GM13977 (cell line): ENCODE measurements at regions not wholly inside any gene's neighbourhood (a gene's known extent, or its start where the extent isn't known, plus 50 kb on each side); places are given as distances from the start of the nearest gene placed in this dataset.

Source experiments
- DNase-seq: peaks from one replicate; pipeline ENCODE4 v3.0.0; 2012; ENCODE audit warnings: low spot score
- in situ Hi-C: fragments of 300-500 bp; cut with MboI; formaldehyde crosslinking; loops from one replicate; pipeline ENCODE4 v1.12.0; 2022; ENCODE audit warnings: low sequenced_read_pairs, low pct_unique_long_range_greater_than_20kb, mixed read lengths, inconsistent platforms; ENCODE audit not compliant: unreplicated experiment
- TF ChIP-seq, protein P1 (sequence below): IDR thresholded peaks from 2 replicates; pipeline ENCODE4 v1.5.1; 2012; ENCODE audit warnings: mild to moderate bottlenecking, control low read depth; ENCODE audit not compliant: insufficient read depth; ENCODE audit errors: extremely low read depth, missing control alignments

DNA sequence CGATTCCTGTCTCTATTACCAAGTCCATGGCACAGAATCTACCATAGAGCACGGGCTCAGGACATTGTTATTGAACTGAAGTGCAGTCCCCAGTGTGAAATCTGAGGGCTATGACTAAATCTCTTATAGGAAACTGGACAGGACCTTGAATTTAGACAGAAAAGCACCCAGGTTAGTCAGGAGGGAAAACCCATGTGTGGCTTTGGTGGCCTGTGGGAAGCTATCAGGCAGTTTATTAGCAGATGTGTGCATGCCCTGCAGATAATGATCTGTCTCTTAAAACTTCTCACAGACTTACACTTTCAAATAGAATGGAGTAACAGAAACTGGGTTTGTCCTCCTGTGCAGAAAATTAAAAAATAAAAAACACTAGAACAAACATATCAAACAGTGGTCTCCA lies 610.0 kb upstream of the RAB6C start:
- TF ChIP-seq, protein P1, sequence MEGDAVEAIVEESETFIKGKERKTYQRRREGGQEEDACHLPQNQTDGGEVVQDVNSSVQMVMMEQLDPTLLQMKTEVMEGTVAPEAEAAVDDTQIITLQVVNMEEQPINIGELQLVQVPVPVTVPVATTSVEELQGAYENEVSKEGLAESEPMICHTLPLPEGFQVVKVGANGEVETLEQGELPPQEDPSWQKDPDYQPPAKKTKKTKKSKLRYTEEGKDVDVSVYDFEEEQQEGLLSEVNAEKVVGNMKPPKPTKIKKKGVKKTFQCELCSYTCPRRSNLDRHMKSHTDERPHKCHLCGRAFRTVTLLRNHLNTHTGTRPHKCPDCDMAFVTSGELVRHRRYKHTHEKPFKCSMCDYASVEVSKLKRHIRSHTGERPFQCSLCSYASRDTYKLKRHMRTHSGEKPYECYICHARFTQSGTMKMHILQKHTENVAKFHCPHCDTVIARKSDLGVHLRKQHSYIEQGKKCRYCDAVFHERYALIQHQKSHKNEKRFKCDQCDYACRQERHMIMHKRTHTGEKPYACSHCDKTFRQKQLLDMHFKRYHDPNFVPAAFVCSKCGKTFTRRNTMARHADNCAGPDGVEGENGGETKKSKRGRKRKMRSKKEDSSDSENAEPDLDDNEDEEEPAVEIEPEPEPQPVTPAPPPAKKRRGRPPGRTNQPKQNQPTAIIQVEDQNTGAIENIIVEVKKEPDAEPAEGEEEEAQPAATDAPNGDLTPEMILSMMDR = no peak
- in situ Hi-C loops = no loop called here
- peak; percentile 67 for DNase-seq

DNA sequence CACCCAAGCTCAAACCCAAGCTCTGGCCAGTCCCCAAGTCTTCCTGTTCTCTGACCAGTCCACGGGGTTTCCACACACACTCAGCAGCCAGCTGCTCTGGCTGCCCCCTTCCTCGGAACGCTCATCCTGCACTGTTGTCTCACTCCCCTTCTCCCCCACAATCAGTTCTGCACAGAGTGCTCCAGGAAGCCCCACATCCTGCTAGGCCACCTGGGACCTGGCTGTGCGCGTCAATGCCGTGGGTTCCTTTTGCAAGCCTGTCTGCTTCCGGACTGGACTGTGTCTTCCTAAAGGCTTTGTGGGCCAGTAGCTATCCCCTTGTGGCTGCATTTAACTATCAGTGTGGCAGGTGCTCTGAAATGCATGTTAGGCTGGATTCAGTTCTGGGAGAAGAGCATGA lies 605.0 kb upstream of the RAB6C start:
- TF ChIP-seq, protein P1 = no peak
- DNase-seq = no peak
- in situ Hi-C loops = no loop called here

DNA sequence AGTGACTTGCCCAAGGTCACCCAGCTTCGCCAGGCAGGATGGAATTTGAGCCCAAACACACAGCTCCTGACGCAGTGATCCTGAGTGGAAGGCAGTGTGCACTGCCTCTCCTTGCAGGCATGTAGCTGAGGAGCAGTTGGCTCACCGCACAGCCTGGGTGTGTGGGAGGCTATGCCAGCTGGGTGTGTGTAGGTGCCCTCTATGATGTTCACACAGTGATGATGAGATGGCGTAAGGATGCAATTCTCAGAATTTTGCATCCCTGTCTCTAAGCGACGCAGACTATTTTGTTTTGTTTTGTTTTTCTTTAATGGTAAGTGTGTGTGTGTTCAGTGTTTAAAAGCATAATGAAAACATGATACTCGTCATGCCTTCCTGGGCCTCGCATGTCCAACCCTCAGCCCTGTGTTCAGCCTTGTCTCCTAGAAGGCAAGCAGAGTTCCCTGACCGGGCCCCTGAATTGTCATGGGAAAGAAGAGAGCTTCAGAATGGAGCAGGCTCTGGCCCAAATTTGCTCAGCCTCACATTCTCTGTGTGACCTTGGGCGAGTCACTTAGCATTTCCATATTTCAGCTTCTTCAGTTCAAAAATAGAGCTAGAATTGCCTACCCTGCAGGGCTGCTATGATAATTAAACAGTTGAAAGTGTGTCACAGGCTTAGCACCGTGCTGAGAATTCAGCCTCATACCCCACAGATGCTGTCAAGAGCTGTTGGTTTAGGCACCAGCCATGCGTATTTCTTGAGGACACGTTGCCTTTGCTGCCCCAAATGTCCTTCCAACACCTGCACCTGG lies 603.6 kb upstream of the RAB6C start:
- TF ChIP-seq, protein P1 = no peak
- in situ Hi-C loops = loop anchor here (25.0 kb wide), 1 partner anchor 614 kb away; no protein-coding TSS in a partner anchor
- no peak for DNase-seq

DNA sequence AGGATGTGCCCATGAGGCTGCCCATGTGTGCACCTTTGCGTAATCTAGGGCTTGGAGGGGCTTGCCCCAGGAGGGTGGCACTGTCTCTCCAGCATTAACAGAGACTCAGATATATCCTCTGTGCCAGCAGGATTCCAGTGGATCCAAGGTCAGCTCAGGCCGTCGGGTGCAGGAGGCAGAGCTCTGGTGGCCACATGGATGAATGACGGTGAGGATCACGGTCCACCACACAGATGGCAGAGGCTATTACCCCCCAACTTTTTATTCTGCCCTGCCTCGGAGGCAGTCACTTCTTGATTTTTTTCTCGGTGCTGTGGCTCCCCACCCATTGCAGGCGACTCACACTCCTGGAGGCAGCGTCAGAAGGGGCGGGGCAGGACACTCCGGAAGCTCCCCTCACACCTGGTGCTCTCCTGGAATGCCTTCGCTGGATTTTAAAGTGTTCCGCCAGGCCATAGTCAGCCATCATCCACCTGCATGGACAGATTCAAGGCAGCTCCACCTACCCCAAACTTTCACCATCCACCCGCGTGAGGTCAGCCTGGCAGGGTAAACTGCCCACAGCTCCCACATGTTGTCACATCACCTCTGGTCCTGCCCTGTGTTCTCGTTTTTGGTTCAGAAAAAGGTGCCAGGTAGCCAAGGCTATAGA lies 602.9 kb upstream of the RAB6C start:
- in situ Hi-C loops = loop anchor here (25.0 kb wide), 1 partner anchor 614 kb away; no protein-coding TSS in a partner anchor
- DNase-seq = no peak
- TF ChIP-seq, protein P1 = no peak

DNA sequence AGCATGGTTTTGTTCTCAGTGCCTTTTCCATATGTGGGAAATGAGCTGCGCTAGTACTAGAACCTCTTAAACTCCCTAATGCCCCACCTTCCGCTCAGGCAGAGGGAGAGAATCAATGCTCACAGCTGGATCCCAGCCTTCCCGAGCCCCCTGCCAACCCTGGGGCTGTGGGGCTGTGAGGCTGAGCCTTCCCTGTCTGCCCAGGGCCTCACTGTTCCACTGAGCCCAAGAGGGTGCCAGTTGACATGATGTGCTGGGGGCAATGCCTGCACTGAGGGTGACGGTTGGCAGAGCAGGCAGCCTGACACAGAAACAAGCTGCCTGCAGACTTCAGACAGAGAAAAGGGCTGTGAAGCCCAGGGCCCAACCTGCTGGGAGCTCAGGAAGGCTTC lies 602.4 kb upstream of the RAB6C start:
- in situ Hi-C loops = loop anchor here (25.0 kb wide), 1 partner anchor 615 kb away; no protein-coding TSS in a partner anchor
- TF ChIP-seq, protein P1 = no peak
- DNase-seq = no peak

DNA sequence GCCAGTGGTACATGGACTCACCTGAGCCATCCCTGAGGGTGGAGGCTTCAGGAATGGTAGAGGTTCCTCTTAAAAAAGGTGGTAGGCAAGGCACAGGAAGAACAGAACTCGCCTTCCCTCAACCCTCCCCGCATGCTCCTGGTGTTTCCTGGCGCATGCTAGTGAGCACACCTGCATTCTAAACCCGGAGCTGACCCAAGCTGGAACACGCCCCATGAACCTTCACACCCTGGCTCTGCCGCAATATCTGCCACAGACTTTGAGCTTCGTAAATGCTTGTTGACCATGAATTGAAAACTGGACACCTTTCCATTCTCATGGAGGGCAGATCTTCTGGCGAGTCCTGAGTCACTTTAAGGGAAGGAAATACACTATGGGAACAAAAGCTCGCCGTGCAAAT lies 601.3 kb upstream of the RAB6C start:
- TF ChIP-seq, protein P1 = no peak
- in situ Hi-C loops = loop anchor here (25.0 kb wide), 1 partner anchor 616 kb away; no protein-coding TSS in a partner anchor
- DNase-seq = no peak
